T-helper 1 cell treated with Interleukin-12 subunit alpha and Interleukin-12 subunit beta and Interleukin-4 antibody, amounts not matched to agents 30 ng/mL and 1 ng/mL, for 36 hours (primary cell): ENCODE measurements at regions not wholly inside any gene's neighbourhood (a gene's known extent, or its start where the extent isn't known, plus 50 kb on each side); places are given as distances from the start of the nearest gene placed in this dataset.

Source experiments
- intact Hi-C: fragments of 100-400 bp; cut with micrococcal nuclease; formaldehyde crosslinking; loops from one replicate; pipeline ENCODE4 v1.15.1; 2024

DNA sequence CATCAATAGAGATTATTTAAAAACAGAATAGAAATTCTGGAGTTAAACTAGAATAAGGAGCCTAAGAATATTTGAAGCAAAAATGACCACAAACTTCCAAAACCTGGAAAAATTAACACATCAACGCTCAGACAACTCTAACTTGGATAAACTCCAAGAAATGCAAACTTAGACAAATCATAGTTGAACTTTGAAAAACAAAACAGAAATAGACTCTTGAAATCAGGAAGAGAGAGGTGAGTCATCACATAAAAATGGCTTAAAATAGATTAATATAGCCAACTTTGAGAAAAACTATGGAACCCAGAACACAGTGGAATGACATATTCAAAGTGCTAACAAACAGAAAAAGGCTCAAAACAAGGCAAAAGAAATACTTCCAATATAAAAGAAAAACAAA lies 974.2 kb downstream of the JRKL start:
- intact Hi-C loops, result no loop called here

DNA sequence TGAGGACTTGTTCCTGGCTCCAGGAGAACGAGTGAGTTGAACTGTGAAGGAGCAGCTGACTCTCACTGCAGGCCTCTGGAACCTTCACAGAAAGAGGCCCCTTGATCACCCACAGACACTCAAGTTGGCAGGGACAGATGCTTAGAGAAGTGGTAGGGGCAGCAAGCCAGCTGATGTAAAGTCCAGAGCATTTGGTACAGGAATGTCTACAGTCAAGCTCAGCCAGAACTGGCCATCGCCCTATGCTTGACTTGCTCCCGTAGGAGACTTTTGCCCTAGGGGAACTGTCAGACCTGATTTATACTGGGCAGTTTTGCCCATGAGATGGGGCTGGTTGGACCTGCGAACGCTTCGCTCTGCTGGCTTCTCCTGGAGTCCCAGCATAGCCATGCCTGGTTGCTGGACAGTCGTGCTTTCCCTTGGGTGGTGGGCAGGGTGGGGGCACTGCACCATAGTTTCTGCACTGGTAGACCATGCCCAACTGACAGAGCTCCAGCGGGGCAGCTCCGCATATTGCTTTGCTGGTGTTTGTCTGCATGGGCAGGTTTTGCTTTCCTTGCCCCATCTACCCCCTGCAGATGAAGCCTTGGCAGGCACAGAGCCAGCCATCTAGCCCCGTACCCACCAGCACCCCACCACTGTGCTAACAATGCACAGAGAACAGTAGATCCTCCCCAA lies 977.7 kb downstream of the JRKL start:
- intact Hi-C loops, result no loop called here

DNA sequence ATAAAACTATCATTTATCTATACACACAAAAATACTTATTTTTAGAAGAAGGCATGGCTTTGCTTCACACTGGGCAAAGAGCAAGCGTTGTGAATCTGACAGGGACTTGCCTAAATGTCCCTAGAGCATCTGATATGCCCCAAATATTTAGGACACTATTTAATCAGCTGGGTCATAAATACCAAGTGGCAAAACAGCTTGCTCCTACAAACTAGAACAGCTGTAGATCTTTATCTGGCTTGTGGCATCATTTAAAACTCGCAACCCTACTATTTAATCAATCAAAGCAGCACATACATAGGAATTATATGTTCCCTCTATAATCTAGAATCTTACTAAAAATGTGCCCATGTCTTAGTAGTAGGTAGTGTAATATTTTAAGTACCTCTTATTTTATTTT lies 999.5 kb downstream of the JRKL start:
- intact Hi-C loops, result no loop called here

DNA sequence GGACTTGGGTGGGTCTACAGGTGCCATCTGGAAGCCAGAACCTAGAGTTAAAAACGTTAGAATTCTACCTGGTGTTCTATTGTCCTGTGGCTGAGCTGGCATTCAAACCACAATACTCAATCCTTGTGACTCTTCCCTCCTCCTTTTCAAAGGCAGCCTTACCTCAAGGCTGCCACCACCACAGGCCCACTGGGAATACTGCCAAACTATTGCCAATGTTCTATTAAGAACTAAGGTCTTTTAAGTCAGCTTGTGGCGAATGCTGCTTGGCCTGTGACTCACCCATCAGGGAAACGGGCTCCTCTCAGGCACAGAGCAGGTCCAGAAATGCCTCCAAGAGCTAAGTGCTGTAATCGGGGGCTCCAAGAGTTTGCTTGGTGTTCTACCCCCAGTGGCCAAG lies 1008.4 kb downstream of the JRKL start:
- intact Hi-C loops, result no loop called here

- intact Hi-C loops, result no loop called here
Measured at GRCh38 chr11:97409141-97409540, 1019.3 kb downstream of the JRKL start.

DNA sequence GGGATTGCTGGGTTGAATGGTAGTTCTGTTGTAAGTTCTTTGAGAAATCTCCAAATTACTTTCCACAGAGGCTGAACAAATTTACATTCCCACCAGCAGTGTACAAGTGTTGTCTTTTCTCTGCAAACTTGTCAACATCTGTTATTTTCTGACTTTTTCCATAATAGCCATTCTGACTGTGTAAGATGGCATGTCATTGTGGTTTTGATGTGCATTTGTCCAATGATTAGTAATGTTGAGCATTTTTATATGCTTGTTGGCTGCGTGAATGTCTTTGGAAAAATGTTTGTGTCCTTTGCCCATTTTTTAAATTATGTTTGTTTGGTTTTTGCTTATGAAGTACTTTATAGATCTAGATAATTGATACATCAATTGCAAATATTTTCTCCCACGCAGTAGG lies 1025.0 kb downstream of the JRKL start:
- intact Hi-C loops, result loop anchor here (5.0 kb wide), 1 partner anchor 632 kb away; no protein-coding TSS in a partner anchor

DNA sequence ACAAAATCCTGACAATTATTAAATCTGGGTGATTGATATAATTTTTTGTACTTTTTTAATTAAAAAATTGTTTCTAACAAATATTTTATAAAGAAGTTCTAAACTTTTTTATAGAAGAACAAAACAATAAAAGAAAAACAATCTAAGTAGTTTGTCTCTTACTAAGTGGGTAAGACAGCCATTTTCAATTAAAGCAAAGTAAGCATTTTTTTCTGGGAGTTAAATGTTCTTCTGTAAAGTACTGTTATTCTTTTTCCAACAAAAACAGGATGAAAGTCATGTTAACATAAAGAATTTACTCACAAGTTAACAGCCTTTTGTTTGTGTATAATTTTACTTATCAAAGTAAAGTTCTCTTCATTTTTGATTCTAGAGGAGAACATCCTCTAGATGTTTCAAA lies 1029.9 kb downstream of the JRKL start:
- intact Hi-C loops, result no loop called here

DNA sequence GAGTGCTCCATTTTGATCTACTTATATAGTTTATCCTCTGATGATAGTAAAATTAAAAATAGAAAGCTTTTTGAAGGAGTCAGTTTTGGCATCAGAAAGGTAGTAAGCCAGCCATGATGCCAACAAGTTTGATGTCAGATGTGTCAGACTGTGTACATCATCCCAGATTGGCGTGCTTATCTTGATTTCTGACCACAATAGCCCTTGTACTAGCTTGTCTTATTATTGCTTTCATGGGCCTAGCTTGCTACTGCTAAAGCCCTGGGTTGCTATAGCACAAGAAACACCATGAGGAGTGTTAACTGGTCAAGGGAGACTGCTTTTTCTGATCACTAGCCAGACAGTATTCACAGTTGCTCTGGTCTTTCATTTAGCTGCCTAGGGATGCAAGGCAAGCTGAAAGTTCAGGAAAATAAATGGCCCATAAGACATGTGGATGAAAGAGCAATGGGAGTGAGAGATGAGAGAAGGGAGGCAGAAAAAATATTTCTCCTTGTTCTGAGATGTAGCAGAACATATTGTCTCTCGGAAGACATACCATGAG lies 1038.5 kb downstream of the JRKL start:
- intact Hi-C loops, result no loop called here

DNA sequence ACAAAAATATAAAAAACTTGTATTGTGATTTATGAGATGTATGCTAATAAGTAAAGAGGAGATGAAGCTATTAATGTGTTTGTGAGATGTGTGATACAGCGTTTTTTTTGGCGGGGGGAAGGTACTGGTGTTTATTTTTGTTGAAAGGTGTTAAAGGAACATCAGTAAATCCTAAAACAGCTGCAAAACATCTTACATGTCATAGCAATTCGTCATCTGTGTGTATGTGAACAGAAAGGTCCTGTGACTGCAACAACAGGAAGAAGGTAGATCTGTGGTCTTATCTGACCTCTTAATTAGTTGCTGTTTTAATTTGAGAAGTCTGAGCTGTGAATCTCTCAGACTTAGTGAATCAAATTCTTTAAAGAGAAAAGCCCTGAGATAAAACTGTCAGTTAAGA lies 1041.1 kb downstream of the JRKL start:
- intact Hi-C loops, result no loop called here

DNA sequence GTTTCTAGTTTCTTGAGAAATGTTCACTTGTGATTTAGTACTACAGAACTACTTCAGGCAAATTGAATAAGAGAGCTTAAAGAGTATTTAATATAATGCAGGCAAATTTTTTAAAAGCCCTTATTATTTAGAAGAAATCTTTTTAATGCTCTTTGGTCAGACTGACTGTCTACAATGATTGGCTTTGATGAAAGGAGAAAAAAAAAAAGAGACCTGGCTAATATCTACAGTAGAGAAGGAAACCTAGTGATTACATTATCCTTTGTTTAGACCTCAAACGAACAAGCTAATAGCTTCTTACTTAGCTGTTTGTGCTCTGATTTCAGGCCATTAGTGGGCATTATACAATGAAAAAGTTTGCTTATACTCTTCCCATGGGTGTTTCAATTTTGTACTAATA lies 1043.1 kb downstream of the JRKL start:
- intact Hi-C loops, result no loop called here

DNA sequence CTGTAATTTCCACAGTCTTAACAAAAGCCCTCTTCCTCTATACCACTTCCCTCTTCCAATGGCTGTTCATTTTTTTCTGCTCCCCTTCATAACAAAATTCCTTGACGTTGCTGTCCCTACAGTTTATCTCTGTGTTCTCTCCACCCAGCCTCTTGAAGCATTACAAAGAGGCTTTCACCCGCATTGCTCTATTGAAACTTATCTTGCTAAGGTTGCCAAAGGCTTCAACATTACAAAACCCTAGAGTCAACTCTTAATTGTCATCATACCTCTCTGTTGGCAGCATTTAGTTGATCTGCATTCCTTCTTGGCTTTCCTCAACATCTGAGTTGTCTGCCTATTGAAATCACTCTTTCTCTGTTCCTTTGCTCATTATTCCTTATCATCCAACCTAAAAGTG lies 1055.7 kb downstream of the JRKL start:
- intact Hi-C loops, result no loop called here

GRCh38 chr11:97451441-97451840 lies 1061.6 kb downstream of the JRKL start:
- intact Hi-C loops, result no loop called here

GRCh38 chr11:97454988-97455387 lies 1065.2 kb downstream of the JRKL start:
- intact Hi-C loops, result no loop called here

- intact Hi-C loops, result no loop called here
Measured at GRCh38 chr11:97460091-97460490, 1070.3 kb downstream of the JRKL start.

- intact Hi-C loops, result no loop called here
Measured at GRCh38 chr11:97461044-97461880, 1071.4 kb downstream of the JRKL start.

GRCh38 chr11:97461934-97462333 lies 1072.1 kb downstream of the JRKL start:
- intact Hi-C loops, result no loop called here

DNA sequence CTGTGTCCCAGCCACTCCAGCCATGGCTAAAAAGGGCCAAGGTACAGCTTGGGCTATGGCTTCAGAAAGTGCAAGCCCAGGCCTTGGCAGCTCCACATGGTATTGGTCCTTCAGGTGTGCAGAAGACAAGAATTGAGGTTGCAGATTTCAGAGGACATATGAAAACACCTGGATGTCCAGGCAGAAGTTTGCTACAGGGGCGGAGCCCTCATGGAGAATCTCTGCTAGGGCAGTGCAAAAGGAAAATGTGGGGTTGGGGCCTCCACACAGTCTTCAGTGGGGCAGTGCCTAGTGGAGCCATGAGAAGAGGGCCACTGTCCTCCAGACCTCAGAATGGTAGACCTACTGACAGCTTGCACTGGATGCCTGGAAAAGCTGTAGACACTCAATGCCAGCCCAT lies 1074.1 kb downstream of the JRKL start:
- intact Hi-C loops, result no loop called here

DNA sequence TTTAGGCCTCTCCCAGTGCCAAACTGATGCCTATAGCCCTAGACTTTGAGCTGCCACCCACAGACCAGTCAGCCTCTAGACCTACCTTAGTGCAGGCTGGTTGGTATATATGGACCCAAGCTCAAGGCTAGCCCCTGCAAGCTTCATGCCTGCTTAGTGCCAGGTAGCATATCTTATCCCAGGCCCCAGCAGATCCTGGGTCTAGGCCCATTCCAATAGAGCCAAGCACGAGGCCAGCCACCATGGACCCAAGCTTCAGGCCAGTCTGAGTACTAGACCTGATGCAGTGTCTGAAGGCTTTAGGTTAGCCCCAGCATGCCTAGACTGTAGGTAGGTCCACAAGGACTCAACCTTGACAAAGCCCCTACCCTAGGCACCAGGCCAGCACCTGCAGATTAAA lies 1081.7 kb downstream of the JRKL start:
- intact Hi-C loops, result no loop called here

- intact Hi-C loops, result no loop called here
Measured at GRCh38 chr11:97487387-97487786, 1097.6 kb downstream of the JRKL start.

- intact Hi-C loops, result no loop called here
Measured at GRCh38 chr11:97498891-97499290, 1109.1 kb downstream of the JRKL start.

DNA sequence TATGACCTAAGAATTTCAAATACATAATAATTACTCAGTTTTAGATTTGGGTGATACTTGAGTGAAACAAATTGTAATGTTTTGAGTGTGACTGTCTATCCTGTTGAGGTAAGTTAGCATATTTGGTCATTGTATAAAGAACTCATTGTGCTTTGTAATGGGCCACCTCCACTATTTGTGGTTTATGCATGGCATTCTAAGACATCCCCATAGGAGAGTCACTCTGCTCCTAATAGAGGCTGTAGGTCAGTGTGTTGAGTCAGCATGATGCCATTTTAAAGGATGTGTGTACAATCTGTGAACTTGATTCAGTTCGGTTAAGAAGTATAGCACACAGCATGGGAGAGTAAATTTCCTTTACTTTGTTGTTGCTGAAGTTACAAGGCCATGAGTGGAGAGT lies 1112.4 kb downstream of the JRKL start:
- intact Hi-C loops, result no loop called here

DNA sequence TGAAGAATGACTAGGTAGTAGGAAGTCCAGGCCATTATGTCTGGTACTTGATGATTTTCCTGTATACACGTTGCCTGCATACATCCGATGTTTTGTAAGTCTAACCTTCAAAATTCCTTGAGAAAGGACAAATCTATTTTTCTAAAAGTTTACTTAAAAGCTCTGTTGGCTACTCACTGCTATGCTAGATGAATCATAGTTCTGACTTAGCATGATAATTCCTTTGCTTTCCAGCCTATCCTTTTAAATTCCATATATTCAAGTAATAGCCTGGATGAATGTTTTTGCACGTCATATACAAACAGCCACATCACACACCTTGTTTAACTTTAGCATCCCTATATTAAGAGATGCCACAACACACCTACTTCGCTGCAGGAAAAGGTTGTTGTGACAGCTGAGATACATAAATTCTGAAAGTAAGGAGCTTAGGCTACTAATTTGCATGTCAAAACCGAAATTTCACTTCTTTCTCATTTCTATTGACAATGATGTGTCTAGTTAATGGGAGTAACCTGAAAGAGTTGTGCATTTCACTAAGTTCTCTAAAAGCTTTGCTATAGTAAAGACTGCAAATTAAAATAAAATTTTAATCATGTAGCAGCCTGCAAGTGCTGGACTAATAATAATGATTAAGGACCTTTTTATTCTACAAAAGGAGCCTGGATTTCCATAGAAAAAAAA lies 1116.4 kb downstream of the JRKL start:
- intact Hi-C loops, result no loop called here
